Hepatocyte (in vitro differentiated cells): ENCODE measurements at regions not wholly inside any gene's neighbourhood (a gene's known extent, or its start where the extent isn't known, plus 50 kb on each side); places are given as distances from the start of the nearest gene placed in this dataset.

Source experiments
- EZH2phosphoT487 ChIP-seq: fragments of 200-600 bp; sonication (generic); IDR thresholded peaks from one replicate; pipeline ENCODE4 v1.6.1; 2018; ENCODE audit warnings: antibody characterized with exemption, mild to moderate bottlenecking, low read depth, moderate library complexity; ENCODE audit not compliant: unreplicated experiment, severe bottlenecking
- TF ChIP-seq, protein P1 (sequence below): fragments of 200-600 bp; sonication (generic); IDR thresholded peaks from 2 replicates; pipeline ENCODE4 v1.5.1; 2016; ENCODE audit warnings: antibody characterized with exemption, mild to moderate bottlenecking; ENCODE audit not compliant: poor library complexity

DNA sequence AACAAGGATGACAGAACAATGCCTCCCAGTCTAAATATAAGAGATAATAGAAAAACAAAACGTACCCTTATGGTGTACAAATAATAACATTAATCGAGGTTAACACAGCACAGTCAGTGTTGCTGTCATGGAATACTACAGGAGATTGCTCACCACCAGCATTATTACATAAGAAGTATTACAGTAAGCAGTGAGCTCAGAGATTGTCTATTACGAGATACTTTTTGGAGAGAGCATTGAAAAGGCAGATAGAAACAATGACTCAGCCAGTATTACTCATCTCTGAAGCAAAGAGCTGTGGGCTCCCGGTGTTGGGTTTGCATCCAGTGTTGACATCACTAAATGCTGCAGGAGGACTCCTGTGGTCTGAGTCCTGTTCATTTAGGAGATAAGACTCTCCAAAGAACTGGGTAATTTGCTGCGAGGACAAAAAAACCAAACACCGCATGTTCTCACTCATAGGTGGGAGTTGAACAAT, 191.9 kb upstream of the SEMA6A start:
- TF ChIP-seq, protein P1, sequence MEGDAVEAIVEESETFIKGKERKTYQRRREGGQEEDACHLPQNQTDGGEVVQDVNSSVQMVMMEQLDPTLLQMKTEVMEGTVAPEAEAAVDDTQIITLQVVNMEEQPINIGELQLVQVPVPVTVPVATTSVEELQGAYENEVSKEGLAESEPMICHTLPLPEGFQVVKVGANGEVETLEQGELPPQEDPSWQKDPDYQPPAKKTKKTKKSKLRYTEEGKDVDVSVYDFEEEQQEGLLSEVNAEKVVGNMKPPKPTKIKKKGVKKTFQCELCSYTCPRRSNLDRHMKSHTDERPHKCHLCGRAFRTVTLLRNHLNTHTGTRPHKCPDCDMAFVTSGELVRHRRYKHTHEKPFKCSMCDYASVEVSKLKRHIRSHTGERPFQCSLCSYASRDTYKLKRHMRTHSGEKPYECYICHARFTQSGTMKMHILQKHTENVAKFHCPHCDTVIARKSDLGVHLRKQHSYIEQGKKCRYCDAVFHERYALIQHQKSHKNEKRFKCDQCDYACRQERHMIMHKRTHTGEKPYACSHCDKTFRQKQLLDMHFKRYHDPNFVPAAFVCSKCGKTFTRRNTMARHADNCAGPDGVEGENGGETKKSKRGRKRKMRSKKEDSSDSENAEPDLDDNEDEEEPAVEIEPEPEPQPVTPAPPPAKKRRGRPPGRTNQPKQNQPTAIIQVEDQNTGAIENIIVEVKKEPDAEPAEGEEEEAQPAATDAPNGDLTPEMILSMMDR, result no peak
- TF ChIP-seq EZH2phosphoT487, result no peak
